Karpas-422 (cell line): ENCODE measurements at regions not wholly inside any gene's neighbourhood (a gene's known extent, or its start where the extent isn't known, plus 50 kb on each side); places are given as distances from the start of the nearest gene placed in this dataset. TPM values are rescaled to one million over a fixed set of nuclear protein-coding genes. Genes with fewer than 3 reads are reported as not detected.

Source experiments
- DNase-seq: peaks from one replicate; pipeline ENCODE4 v3.0.0-alpha.2; 2015
- H2AFZ ChIP-seq: fragments of 200-600 bp; sonication (generic); 2 replicates; pipeline ENCODE4 v1.6.1; 2014; ENCODE audit warnings: antibody characterized with exemption, low read length, mixed read lengths
- H3K27ac ChIP-seq: fragments of 200-600 bp; sonication (generic); 2 replicates; pipeline ENCODE4 v1.5.1; 2014; ENCODE audit warnings: mild to moderate bottlenecking, low read length, moderate library complexity
- H3K27me3 ChIP-seq: fragments of 200-600 bp; sonication (generic); 2 replicates; pipeline ENCODE4 v1.6.1; 2014; ENCODE audit warnings: low read length, mixed read lengths
- H3K36me3 ChIP-seq: fragments of 200-600 bp; sonication (generic); 2 replicates; pipeline ENCODE4 v1.6.1; 2014; ENCODE audit warnings: low read length, mixed read lengths; ENCODE audit not compliant: insufficient read depth
- H3K4me1 ChIP-seq: fragments of 200-600 bp; sonication (generic); 2 replicates; pipeline ENCODE4 v1.6.1; 2014; ENCODE audit warnings: mild to moderate bottlenecking, low read length, mixed read lengths
- H3K4me2 ChIP-seq: fragments of 200-600 bp; sonication (generic); 2 replicates; pipeline ENCODE4 v1.6.1; 2014; ENCODE audit warnings: low read length, low read depth, mild to moderate bottlenecking; ENCODE audit not compliant: poor library complexity, severe bottlenecking
- H3K4me3 ChIP-seq: fragments of 200-600 bp; sonication (generic); 2 replicates; pipeline ENCODE4 v1.5.1; 2014; ENCODE audit warnings: mild to moderate bottlenecking, antibody characterized with exemption, low read length, mixed read lengths
- H3K79me2 ChIP-seq: fragments of 200-600 bp; sonication (generic); 2 replicates; pipeline ENCODE4 v1.6.1; 2014; ENCODE audit warnings: mild to moderate bottlenecking, low read length, mixed read lengths
- H3K9ac ChIP-seq: fragments of 200-600 bp; sonication (generic); 2 replicates; pipeline ENCODE4 v1.6.0; 2014; ENCODE audit warnings: low read length
- H3K9me2 ChIP-seq: fragments of 200-600 bp; sonication (generic), shearing (Covaris generic); replicated peaks from 2 replicates; pipeline ENCODE4 v1.6.0; 2014; ENCODE audit warnings: mild to moderate bottlenecking, low read length, moderate library complexity; ENCODE audit not compliant: insufficient read depth
- H3K9me3 ChIP-seq: fragments of 300-700, 200-600 bp; sonication (generic); 2 replicates; pipeline ENCODE4 v1.6.1; 2014; ENCODE audit warnings: low read length, mixed read lengths
- H4K20me1 ChIP-seq: fragments of 200-600 bp; sonication (generic); 2 replicates; pipeline ENCODE4 v1.6.1; 2014; ENCODE audit warnings: mild to moderate bottlenecking, antibody characterized with exemption, low read length, low read depth; ENCODE audit not compliant: insufficient read depth
- small RNA-seq: library from RNA; depleted of rRNA; stranded (forward); fragments of <200 nt; gene quantifications from one replicate; pipeline ENCODE3, GENCODE V24; 2014

- H3K4me2 ChIP-seq, result no peak overlapping the region
- no peaks in the 10 kb centered on the region for H4K20me1 ChIP-seq
- H2AFZ ChIP-seq, result no peak overlapping the region
- H3K4me3 ChIP-seq, result no peak overlapping the region
- DNase-seq, result no peak
- no peaks in the 10 kb centered on the region for H3K9me3 ChIP-seq
- H3K9ac ChIP-seq, result no peak overlapping the region
- no peaks in the 10 kb centered on the region for H3K9me2 ChIP-seq
- H3K27me3 ChIP-seq, result no peaks in the 10 kb centered on the region
- no peak overlapping the region for H3K27ac ChIP-seq
- no peaks in the 10 kb centered on the region for H3K4me1 ChIP-seq
- no peaks in the 10 kb centered on the region for H3K79me2 ChIP-seq
- no peaks in the 10 kb centered on the region for H3K36me3 ChIP-seq
Measured at GRCh38 chr18:22868831-22869230, 64.3 kb upstream of the RBBP8 start.

- no peaks in the 10 kb centered on the region for H3K79me2 ChIP-seq
- H4K20me1 ChIP-seq, result no peaks in the 10 kb centered on the region
- H3K4me1 ChIP-seq, result no peaks in the 10 kb centered on the region
- H2AFZ ChIP-seq, result no peak overlapping the region
- H3K9me3 ChIP-seq, result no peaks in the 10 kb centered on the region
- no peaks in the 10 kb centered on the region for H3K27me3 ChIP-seq
- H3K27ac ChIP-seq, result no peak overlapping the region
- no peak for DNase-seq
- no peak overlapping the region for H3K9ac ChIP-seq
- H3K4me2 ChIP-seq, result no peak overlapping the region
- H3K9me2 ChIP-seq, result no peaks in the 10 kb centered on the region
- no peak overlapping the region for H3K4me3 ChIP-seq
- H3K36me3 ChIP-seq, result no peaks in the 10 kb centered on the region
Measured at GRCh38 chr18:22871809-22872525, 61.2 kb upstream of the RBBP8 start.

GRCh38 chr18:22872900-22873537, 60.1 kb upstream of the RBBP8 start:
- no peak overlapping the region for H3K27ac ChIP-seq
- no peak overlapping the region for H3K4me3 ChIP-seq

GRCh38 chr18:22879293-22879692, 53.8 kb upstream of the RBBP8 start:
- Histone ChIP-seq H3K36me3 (no peaks in the 10 kb centered on the region), H2AFZ (no peak overlapping the region), H3K9ac (no peak overlapping the region), H3K9me2 (no peaks in the 10 kb centered on the region), H3K27ac (no peak overlapping the region), H3K9me3 (no peaks in the 10 kb centered on the region), H3K4me1 (no peaks in the 10 kb centered on the region), H3K4me2 (no peak overlapping the region), H3K4me3 (no peak overlapping the region), H4K20me1 (no peaks in the 10 kb centered on the region), H3K79me2 (no peaks in the 10 kb centered on the region), H3K27me3 (no peaks in the 10 kb centered on the region)
- DNase-seq, result no peak

More at GRCh38 chr18:22872900-22873537, 60.1 kb upstream of the RBBP8 start:
- Histone ChIP-seq H3K9me3 (no peaks in the 10 kb centered on the region), H3K4me2 (no peak overlapping the region), H3K27me3 (no peaks in the 10 kb centered on the region), H3K9ac (no peak overlapping the region), H3K79me2 (no peaks in the 10 kb centered on the region), H3K9me2 (no peaks in the 10 kb centered on the region), H3K4me1 (no peaks in the 10 kb centered on the region), H2AFZ (no peak overlapping the region), H3K36me3 (no peaks in the 10 kb centered on the region), H4K20me1 (no peaks in the 10 kb centered on the region)
- no peak for DNase-seq

GRCh38 chr18:22882084-22882483, 51.0 kb upstream of the RBBP8 start:
- Histone ChIP-seq H3K27ac (no peak overlapping the region), H3K27me3 (no peaks in the 10 kb centered on the region), H3K9me2 (no peaks in the 10 kb centered on the region)

GRCh38 chr18:22883179-22883578, 49.9 kb upstream of the RBBP8 start:
- H3K9ac ChIP-seq, result no peak overlapping the region

More at GRCh38 chr18:22882084-22882483, 51.0 kb upstream of the RBBP8 start:
- Histone ChIP-seq H4K20me1 (no peaks in the 10 kb centered on the region), H3K36me3 (no peaks in the 10 kb centered on the region), H3K4me1 (no peaks in the 10 kb centered on the region), H3K79me2 (no peaks in the 10 kb centered on the region), H3K4me3 (no peak overlapping the region), H3K9ac (no peak overlapping the region), H3K9me3 (no peaks in the 10 kb centered on the region), H2AFZ (no peak overlapping the region), H3K4me2 (no peak overlapping the region)
- no peak for DNase-seq

More at GRCh38 chr18:22883179-22883578, 49.9 kb upstream of the RBBP8 start:
- H3K4me1 ChIP-seq, result no peaks in the 10 kb centered on the region
- H3K27ac ChIP-seq, result no peak overlapping the region
- H3K9me2 ChIP-seq, result no peaks in the 10 kb centered on the region
- H3K36me3 ChIP-seq, result no peaks in the 10 kb centered on the region
- H2AFZ ChIP-seq, result no peak overlapping the region
- H3K27me3 ChIP-seq, result no peaks in the 10 kb centered on the region
- H3K9me3 ChIP-seq, result no peaks in the 10 kb centered on the region
- no peak overlapping the region for H3K4me2 ChIP-seq
- H3K4me3 ChIP-seq, result no peak overlapping the region
- no peak for DNase-seq
- H3K79me2 ChIP-seq, result no peaks in the 10 kb centered on the region
- H4K20me1 ChIP-seq, result no peaks in the 10 kb centered on the region

Small RNA genes lying in the stretch of these regions (small RNA-seq; reads per million reads assigned to genes)
- not detected for gene RNU6-1032P
